HEK293 (cell line): ENCODE measurements at regions not wholly inside any gene's neighbourhood (a gene's known extent, or its start where the extent isn't known, plus 50 kb on each side); places are given as distances from the start of the nearest gene placed in this dataset.

ENCODE experiments used
- ZNF146 ChIP-seq: fragments of 450-650 bp; formaldehyde crosslinking; IDR thresholded peaks from 2 replicates; pipeline ENCODE4 v1.5.1; 2016; ENCODE audit warnings: missing biosample characterization, missing genetic modification characterization
- ZNF155 ChIP-seq: fragments of 450-650 bp; formaldehyde crosslinking; IDR thresholded peaks from 2 replicates; pipeline ENCODE4 v1.5.1; 2016; ENCODE audit warnings: missing biosample characterization, missing genetic modification characterization
- ZNF544 ChIP-seq: fragments of 450-650 bp; formaldehyde crosslinking; IDR thresholded peaks from 2 replicates; pipeline ENCODE4 v1.5.0; 2017; ENCODE audit warnings: missing biosample characterization, missing genetic modification characterization

GRCh38 chr5:27241564-27242257 lies 203.3 kb upstream of the CDH9 start:
- no peak for TF ChIP-seq ZNF146
- TF ChIP-seq ZNF155, result no peak
- no peak for TF ChIP-seq ZNF544 (tag by site-specific recombination)
